ENCODE measurements at regions not wholly inside any gene's neighbourhood (a gene's known extent, or its start where the extent isn't known, plus 50 kb on each side); places are given as distances from the start of the nearest gene placed in this dataset.
"Not testable (repeated sequence)": the region's sequence is repeated elsewhere in the genome, so short reads cannot be mapped to it uniquely, and the experiment has no call there.

GRCh38 chr16:88234421-88235271 lies 148.1 kb upstream of the ZNF469 start:
- WGBS, 5 donors = 27 to 37% (median 33%) methylated on average over 25 to 41 of the region's 46 CpGs

GRCh38 chr16:88235691-88236090 lies 147.1 kb upstream of the ZNF469 start:
- peak in 1 of 2 donors; percentile 20 for DNase-seq
- H3K36me3 ChIP-seq; H3K9me3 ChIP-seq; H3K4me3 ChIP-seq; intact Hi-C loops (cut with DNase I; ENCODE audit: low total_unique reads); H3K27me3 ChIP-seq: not testable (repeated sequence)
- 73 to 89% (median 81%) methylated on average over 6 of the region's 6 CpGs for WGBS, 5 donors
- peaks cover 21 to 43% (median 28%) of the 10 kb centered on the region in 4 donors for H3K4me1 ChIP-seq
- H3K27ac ChIP-seq = peak overlapping the region in 4 of 5 donors; percentile 80 to 86 (median 83)

More at GRCh38 chr16:88234421-88235271, 148.1 kb upstream of the ZNF469 start:
- peak overlapping the region; percentile 80 to 86 (median 83) for H3K27ac ChIP-seq
- H3K27me3 ChIP-seq; H3K4me3 ChIP-seq; H3K9me3 ChIP-seq; intact Hi-C loops (cut with DNase I; ENCODE audit: low total_unique reads); H3K36me3 ChIP-seq: not testable (repeated sequence)
- peaks cover 21 to 37% (median 28%) of the 10 kb centered on the region in 4 donors for H3K4me1 ChIP-seq
- TF ChIP-seq CTCF (IDR thresholded peaks at IDR 0.05) = peak in 1 of 7 experiments; percentile 12
- peak; percentile 50 to 63 for DNase-seq

- Histone ChIP-seq H3K27ac (peak overlapping the region in 1 of 5 donors; percentile 43), H3K4me1 (peaks cover 21 to 43% (median 28%) of the 10 kb centered on the region in 4 donors)
- H3K4me3 ChIP-seq; intact Hi-C loops (cut with DNase I; ENCODE audit: low total_unique reads); H3K27me3 ChIP-seq; H3K36me3 ChIP-seq; H3K9me3 ChIP-seq: not testable (repeated sequence)
- DNase-seq = peak in 1 of 2 donors; percentile 44
- WGBS, 5 donors = 32 to 62% (median 48%) methylated on average over 7 of the region's 9 CpGs
These were observed 146.5 kb upstream of the ZNF469 start for GRCh38 chr16:88236229-88236628.

GRCh38 chr16:88237314-88237713 lies 145.4 kb upstream of the ZNF469 start:
- 43 to 93% (median 54%) methylated on average over 6 to 7 of the region's 9 CpGs; no CpG with 5 or more reads in 1 of the 5 donors for WGBS, 5 donors
- H3K4me1 ChIP-seq = peaks cover 21 to 50% (median 30%) of the 10 kb centered on the region in 4 donors
- intact Hi-C loops (cut with DNase I; ENCODE audit: low total_unique reads); H3K9me3 ChIP-seq; H3K4me3 ChIP-seq; H3K36me3 ChIP-seq; H3K27me3 ChIP-seq: not testable (repeated sequence)
- DNase-seq = peak in 1 of 2 donors; percentile 7
- H3K27ac ChIP-seq = peak overlapping the region in 1 of 5 donors; percentile 4

GRCh38 chr16:88237761-88238415 lies 144.9 kb upstream of the ZNF469 start:
- H3K4me3 ChIP-seq; intact Hi-C loops (cut with DNase I; ENCODE audit: low total_unique reads); DNase-seq; H3K27me3 ChIP-seq; H3K36me3 ChIP-seq; H3K9me3 ChIP-seq: not testable (repeated sequence)
- 64 to 82% (median 72%) methylated on average over 8 to 9 of the region's 10 CpGs for WGBS, 5 donors
- Histone ChIP-seq H3K4me1 (peaks cover 21 to 51% (median 31%) of the 10 kb centered on the region in 4 donors), H3K27ac (peak overlapping the region in 4 of 5 donors; percentile 66 to 77 (median 66))

- H3K36me3 ChIP-seq; H3K27me3 ChIP-seq; intact Hi-C loops (cut with DNase I; ENCODE audit: low total_unique reads); H3K4me3 ChIP-seq; H3K9me3 ChIP-seq: not testable (repeated sequence)
- peak; percentile 94 to 95 for DNase-seq
- H3K27ac ChIP-seq = peak overlapping the region; percentile 61 to 77 (median 66)
- TF ChIP-seq POLR2AphosphoS5 (IDR thresholded peaks at IDR 0.05) = peak; percentile 10 to 88 (median 35)
- 9 to 28% (median 16%) methylated on average over 5 to 6 of the region's 8 CpGs for WGBS, 5 donors
- H3K4me1 ChIP-seq = peaks cover 21 to 52% (median 34%) of the 10 kb centered on the region in 4 donors
These were observed 144.0 kb upstream of the ZNF469 start for GRCh38 chr16:88238732-88239274.

GRCh38 chr16:88240118-88240517 lies 142.6 kb upstream of the ZNF469 start:
- DNase-seq; intact Hi-C loops (cut with DNase I; ENCODE audit: low total_unique reads); H3K9me3 ChIP-seq; H3K4me3 ChIP-seq; H3K36me3 ChIP-seq; H3K27me3 ChIP-seq: not testable (repeated sequence)
- peaks cover 18 to 45% (median 34%) of the 10 kb centered on the region in 4 donors for H3K4me1 ChIP-seq
- H3K27ac ChIP-seq = peak overlapping the region in 1 of 5 donors; percentile 48
- WGBS, 5 donors = 48 to 76% (median 65%) methylated on average over 5 to 8 of the region's 8 CpGs

GRCh38 chr16:88240776-88241175 lies 142.0 kb upstream of the ZNF469 start:
- 73 to 82% (median 75%) methylated on average over 9 to 11 of the region's 11 CpGs for WGBS, 5 donors
- Histone ChIP-seq H3K4me1 (peaks cover 11 to 45% (median 29%) of the 10 kb centered on the region in 4 donors), H3K27ac (peak overlapping the region in 1 of 5 donors; percentile 48)
- DNase-seq; H3K9me3 ChIP-seq; H3K27me3 ChIP-seq; intact Hi-C loops (cut with DNase I; ENCODE audit: low total_unique reads); H3K4me3 ChIP-seq; H3K36me3 ChIP-seq: not testable (repeated sequence)

- DNase-seq; H3K27me3 ChIP-seq; H3K36me3 ChIP-seq; intact Hi-C loops (cut with DNase I; ENCODE audit: low total_unique reads); H3K4me3 ChIP-seq; H3K9me3 ChIP-seq: not testable (repeated sequence)
- H3K27ac ChIP-seq = peak overlapping the region in 1 of 5 donors; percentile 73
- 81 to 83% (median 81%) methylated on average over 17 to 19 of the region's 19 CpGs for WGBS, 5 donors
- peaks cover 5 to 53% (median 25%) of the 10 kb centered on the region in 4 donors for H3K4me1 ChIP-seq
These were observed 141.1 kb upstream of the ZNF469 start for GRCh38 chr16:88241404-88242311.
